PC-9 (cell line): ENCODE measurements at regions not wholly inside any gene's neighbourhood (a gene's known extent, or its start where the extent isn't known, plus 50 kb on each side); places are given as distances from the start of the nearest gene placed in this dataset.

Experiments used
- CTCF ChIP-seq: fragments of 200-600 bp; sonication (generic); conservative IDR thresholded peaks from 2 replicates; pipeline ENCODE4 v1.6.1; 2017; ENCODE audit warnings: mixed run types, antibody characterized with exemption, mild to moderate bottlenecking, moderate library complexity
- EZH2 ChIP-seq: fragments of 200-600 bp; sonication (generic); IDR thresholded peaks from 2 replicates; pipeline ENCODE4 v1.8.0; 2017; ENCODE audit warnings: antibody characterized with exemption, low read depth

GRCh38 chr15:61509327-61509840 is 280.3 kb upstream of the RORA start:
- no peak for TF ChIP-seq CTCF
- TF ChIP-seq EZH2: no peak
